ENCODE measurements at regions not wholly inside any gene's neighbourhood (a gene's known extent, or its start where the extent isn't known, plus 50 kb on each side); places are given as distances from the start of the nearest gene placed in this dataset.

- in situ Hi-C loops (cut with HindIII; ENCODE audit: low sequenced_read_pairs), result no loop called here
- H3K4me3 ChIP-seq (ENCODE audit: low read depth, low read length), result no peak overlapping the region
- no peak for TF ChIP-seq CTCF (IDR thresholded peaks at IDR 0.05; ENCODE audit: low read depth, low read length)
- DNase-seq (ENCODE audit: low read depth, low spot score), result no peak
Observed at GRCh38 chr1:4174291-4175200, 274.5 kb upstream of the C1orf174 start.

GRCh38 chr1:4175566-4176405 lies 275.7 kb upstream of the C1orf174 start:
- DNase-seq (ENCODE audit: low read depth, low spot score), result no peak
- in situ Hi-C loops (cut with HindIII; ENCODE audit: low sequenced_read_pairs), result no loop called here
- H3K4me3 ChIP-seq (ENCODE audit: low read depth, low read length), result no peak overlapping the region
- no peak for TF ChIP-seq CTCF (IDR thresholded peaks at IDR 0.05; ENCODE audit: low read depth, low read length)

GRCh38 chr1:4176841-4177240 lies 276.8 kb upstream of the C1orf174 start:
- no peak overlapping the region for H3K4me3 ChIP-seq (ENCODE audit: low read depth, low read length)
- in situ Hi-C loops (cut with HindIII; ENCODE audit: low sequenced_read_pairs), result no loop called here
- no peak for TF ChIP-seq CTCF (IDR thresholded peaks at IDR 0.05; ENCODE audit: low read depth, low read length)
- no peak for DNase-seq (ENCODE audit: low read depth, low spot score)

- no peak for DNase-seq (ENCODE audit: low read depth, low spot score)
Observed at GRCh38 chr1:4177425-4178150, 277.5 kb upstream of the C1orf174 start.

GRCh38 chr1:4178501-4179113 lies 278.5 kb upstream of the C1orf174 start:
- DNase-seq (ENCODE audit: low read depth, low spot score), result no peak
- in situ Hi-C loops (cut with HindIII; ENCODE audit: low sequenced_read_pairs), result no loop called here
- TF ChIP-seq CTCF (IDR thresholded peaks at IDR 0.05; ENCODE audit: low read depth, low read length), result no peak
- H3K4me3 ChIP-seq (ENCODE audit: low read depth, low read length), result no peak overlapping the region

More at GRCh38 chr1:4177425-4178150, 277.5 kb upstream of the C1orf174 start:
- TF ChIP-seq CTCF (IDR thresholded peaks at IDR 0.05; ENCODE audit: low read depth, low read length), result no peak
- in situ Hi-C loops (cut with HindIII; ENCODE audit: low sequenced_read_pairs), result no loop called here
- H3K4me3 ChIP-seq (ENCODE audit: low read depth, low read length), result no peak overlapping the region

Measured in astrocyte of the spinal cord (primary cell).